ENCODE measurements at regions not wholly inside any gene's neighbourhood (a gene's known extent, or its start where the extent isn't known, plus 50 kb on each side); places are given as distances from the start of the nearest gene placed in this dataset.

- no peak for DNase-seq (ENCODE audit: low spot score)
- TF ChIP-seq CTCF (IDR thresholded peaks at IDR 0.05; ENCODE audit: extremely low read depth, insufficient read depth, missing control alignments), result no peak
- in situ Hi-C loops (cut with MboI; ENCODE audit: low pct_unique_long_range_greater_than_20kb, low sequenced_read_pairs, unreplicated experiment), result no loop called here
These were observed 80.9 kb upstream of the HTR1E start for GRCh38 chr6:86856379-86856778.

- no peak for DNase-seq (ENCODE audit: low spot score)
These were observed 88.3 kb upstream of the HTR1E start for GRCh38 chr6:86848986-86849385.

GRCh38 chr6:86832686-86833085 lies 104.6 kb upstream of the HTR1E start:
- TF ChIP-seq CTCF (IDR thresholded peaks at IDR 0.05; ENCODE audit: extremely low read depth, insufficient read depth, missing control alignments), result no peak
- no peak for DNase-seq (ENCODE audit: low spot score)
- in situ Hi-C loops (cut with MboI; ENCODE audit: low pct_unique_long_range_greater_than_20kb, low sequenced_read_pairs, unreplicated experiment), result no loop called here

More at GRCh38 chr6:86848986-86849385, 88.3 kb upstream of the HTR1E start:
- in situ Hi-C loops (cut with MboI; ENCODE audit: low pct_unique_long_range_greater_than_20kb, low sequenced_read_pairs, unreplicated experiment), result no loop called here
- TF ChIP-seq CTCF (IDR thresholded peaks at IDR 0.05; ENCODE audit: extremely low read depth, insufficient read depth, missing control alignments), result no peak

- in situ Hi-C loops (cut with MboI; ENCODE audit: low pct_unique_long_range_greater_than_20kb, low sequenced_read_pairs, unreplicated experiment), result no loop called here
- TF ChIP-seq CTCF (IDR thresholded peaks at IDR 0.05; ENCODE audit: extremely low read depth, insufficient read depth, missing control alignments), result no peak
- DNase-seq (ENCODE audit: low spot score), result no peak
These were observed 111.9 kb upstream of the HTR1E start for GRCh38 chr6:86825436-86825835.

- in situ Hi-C loops (cut with MboI; ENCODE audit: low pct_unique_long_range_greater_than_20kb, low sequenced_read_pairs, unreplicated experiment), result no loop called here
- no peak for TF ChIP-seq CTCF (IDR thresholded peaks at IDR 0.05; ENCODE audit: extremely low read depth, insufficient read depth, missing control alignments)
- no peak for DNase-seq (ENCODE audit: low spot score)
These were observed 114.6 kb upstream of the HTR1E start for GRCh38 chr6:86822747-86823146.

GRCh38 chr6:86820750-86821149 lies 116.6 kb upstream of the HTR1E start:
- no peak for TF ChIP-seq CTCF (IDR thresholded peaks at IDR 0.05; ENCODE audit: extremely low read depth, insufficient read depth, missing control alignments)
- no peak for DNase-seq (ENCODE audit: low spot score)
- in situ Hi-C loops (cut with MboI; ENCODE audit: low pct_unique_long_range_greater_than_20kb, low sequenced_read_pairs, unreplicated experiment), result no loop called here

- in situ Hi-C loops (cut with MboI; ENCODE audit: low pct_unique_long_range_greater_than_20kb, low sequenced_read_pairs, unreplicated experiment), result no loop called here
- no peak for DNase-seq (ENCODE audit: low spot score)
- TF ChIP-seq CTCF (IDR thresholded peaks at IDR 0.05; ENCODE audit: extremely low read depth, insufficient read depth, missing control alignments), result no peak
These were observed 143.7 kb upstream of the HTR1E start for GRCh38 chr6:86793649-86794048.
